ENCODE measurements at regions not wholly inside any gene's neighbourhood (a gene's known extent, or its start where the extent isn't known, plus 50 kb on each side); places are given as distances from the start of the nearest gene placed in this dataset.

- no peak overlapping the region for H2AK5ac ChIP-seq (ENCODE audit: low read depth, low read length)
- H3K9me3 ChIP-seq (ENCODE audit: insufficient read depth in 2 of 2, low read depth in 1 of 2, low read length in 1 of 2), result no peaks in the 10 kb centered on the region
- no peaks in the 10 kb centered on the region for H3K23me2 ChIP-seq (ENCODE audit: low read depth, low read length)
- H3K14ac ChIP-seq (ENCODE audit: insufficient read length), result no peak overlapping the region
- DNase-seq (ENCODE audit: low read depth in 1 of 2, low spot score in 2 of 2), result no peak
- H3K23ac ChIP-seq (ENCODE audit: insufficient read length), result no peak overlapping the region
- no peak overlapping the region for H4K91ac ChIP-seq (replicated peaks; ENCODE audit: insufficient read length, low read length)
- CTCF ChIA-PET (ENCODE audit: partially characterized antibody), result interaction anchor here (0.6 kb wide), 1 partner anchor 206 kb away, joined by 4 read pairs; no protein-coding TSS in a partner anchor
- no peaks in the 10 kb centered on the region for H4K20me1 ChIP-seq (replicated peaks in 1 of 2; ENCODE audit: control insufficient read depth in 1 of 2, insufficient read depth in 2 of 2, low read length in 2 of 2)
- no peak overlapping the region for H2BK15ac ChIP-seq (ENCODE audit: low read length)
- no peak overlapping the region for H3K27ac ChIP-seq (ENCODE audit: low read depth, low read length)
- no peak overlapping the region for H3K4ac ChIP-seq (replicated peaks; ENCODE audit: insufficient read length, low read depth, low read length)
- H2BK120ac ChIP-seq (replicated peaks; ENCODE audit: low read depth, low read length), result no peak overlapping the region
- H2BK12ac ChIP-seq (ENCODE audit: low read depth, low read length), result no peak overlapping the region
- no peak overlapping the region for H3K18ac ChIP-seq (ENCODE audit: extremely low read depth, low read length)
- H4K8ac ChIP-seq (ENCODE audit: extremely low read depth, insufficient read depth, low read length), result no peak overlapping the region
- 91% methylated on average over 6 of the region's 6 CpGs; no CpG with 5 or more reads in 1 of the 2 experiments for WGBS, 2 experiments (ENCODE audit: extremely low coverage in 1 of 2, insufficient coverage in 1 of 2, insufficient read length in 1 of 2, insufficient replicate concordance in 2 of 2, low coverage in 1 of 2, low lambda C conversion rate in 2 of 2, missing lambda C conversion rate in 1 of 2)
- H3K36me3 ChIP-seq (ENCODE audit: control insufficient read depth in 2 of 4, insufficient read depth in 4 of 4, low read length in 3 of 4), result no peaks in the 10 kb centered on the region
- H3K4me1 ChIP-seq (replicated peaks in 1 of 4; ENCODE audit: control insufficient read depth in 3 of 4, insufficient read depth in 4 of 4, low read length in 3 of 4), result peaks cover 0 to 2% (median 0%) of the 10 kb centered on the region in 4 experiments; a peak in 1 of 7 replicates
- no peak for FAIRE-seq
- no peak overlapping the region for H3K4me3 ChIP-seq (ENCODE audit: extremely low read depth in 1 of 4, insufficient read depth in 2 of 4, low read depth in 3 of 4, low read length in 4 of 4)
- no peak overlapping the region for H2BK5ac ChIP-seq (ENCODE audit: low read depth, low read length)
- H3K56ac ChIP-seq (replicated peaks; ENCODE audit: insufficient read length, low read depth, low read length), result no peak overlapping the region
- no peaks in the 10 kb centered on the region for H3K79me2 ChIP-seq (ENCODE audit: control insufficient read depth in 1 of 2, insufficient read depth in 2 of 2, low read length in 2 of 2)
- no peak overlapping the region for H2BK20ac ChIP-seq (ENCODE audit: low read length)
- H3K4me2 ChIP-seq (ENCODE audit: insufficient read depth in 1 of 2, low read depth in 2 of 2, low read length in 2 of 2), result no peak overlapping the region
- H4K5ac ChIP-seq (ENCODE audit: insufficient read length, low read depth, low read length), result no peak overlapping the region
- POLR2A ChIA-PET (ENCODE audit: partially characterized antibody), result no interaction called here
- no peaks in the 10 kb centered on the region for H3K79me1 ChIP-seq (ENCODE audit: low read depth, low read length)
- no peak overlapping the region for H3K9ac ChIP-seq (replicated peaks in 1 of 4; ENCODE audit: extremely low read depth in 1 of 4, low read depth in 3 of 4, low read length in 3 of 4)
- H3K27me3 ChIP-seq (replicated peaks in 1 of 4; ENCODE audit: control insufficient read depth in 3 of 4, extremely low read depth in 1 of 4, insufficient read depth in 3 of 4, low read length in 3 of 4), result no peaks in the 10 kb centered on the region
- H2AFZ ChIP-seq (ENCODE audit: low read length), result no peak overlapping the region
- TF ChIP-seq EZH2 (IDR thresholded peaks at IDR 0.05; ENCODE audit: low read depth, low read length, severe bottlenecking) (no peak), SUZ12 (IDR thresholded peaks at IDR 0.05; ENCODE audit: low read length) (no peak), HDAC2 (IDR thresholded peaks at IDR 0.05; ENCODE audit: borderline replicate concordance in 1 of 2, low read depth in 2 of 2, low read length in 2 of 2) (no peak), BRCA1 (IDR thresholded peaks at IDR 0.05; ENCODE audit: low read depth, low read length) (no peak), CHD1 (IDR thresholded peaks at IDR 0.05; ENCODE audit: low read depth, low read length) (no peak), SRF (IDR thresholded peaks at IDR 0.05; ENCODE audit: low read depth, low read length) (no peak), POU5F1 (IDR thresholded peaks at IDR 0.05; ENCODE audit: low read depth, low read length) (no peak), KDM5A (IDR thresholded peaks at IDR 0.05; ENCODE audit: low read length) (no peak), E2F6 (IDR thresholded peaks at IDR 0.05) (no peak), TAF7 (optimal IDR thresholded peaks at IDR 0.05; ENCODE audit: borderline replicate concordance, low read depth, low read length) (no peak), KDM1A (IDR thresholded peaks at IDR 0.05; ENCODE audit: borderline replicate concordance, low read length) (no peak), POLR2A (IDR thresholded peaks at IDR 0.05; ENCODE audit: control extremely low read depth in 1 of 2, low read depth in 2 of 2, low read length in 2 of 2) (no peak), RXRA (IDR thresholded peaks at IDR 0.05; ENCODE audit: insufficient read depth, low read depth, low read length) (no peak)
Measured at GRCh38 chr10:50946991-50947781, 61.8 kb upstream of the A1CF start.

All from H1 (cell line).